ENCODE measurements at regions not wholly inside any gene's neighbourhood (a gene's known extent, or its start where the extent isn't known, plus 50 kb on each side); places are given as distances from the start of the nearest gene placed in this dataset.

GRCh38 chr5:116696366-116696765, 121.7 kb upstream of the SEMA6A start:
- no peak for DNase-seq
- no peaks in the 10 kb centered on the region for H3K9me2 ChIP-seq (ENCODE audit: insufficient read depth)
- no peaks in the 10 kb centered on the region for H3F3A ChIP-seq (ENCODE audit: insufficient read depth, low read depth)
- H3K4me3 ChIP-seq, result no peak overlapping the region
- ChIA-PET CTCF (no interaction called here), POLR2A (ENCODE audit: unreplicated experiment) (no interaction called here)
- peaks cover 41% of the 10 kb centered on the region for H3K27me3 ChIP-seq (ENCODE audit: insufficient read depth, low read depth)
- no peak for TF ChIP-seq EZH2 (IDR thresholded peaks at IDR 0.05; ENCODE audit: low read depth)
- TF ChIP-seq CTCF (conservative IDR thresholded peaks at IDR 0.05), result no peak
- no peak overlapping the region for H3K4me2 ChIP-seq
- no peaks in the 10 kb centered on the region for H3K9me3 ChIP-seq (ENCODE audit: insufficient read depth, low read depth)
- no peaks in the 10 kb centered on the region for H3K4me1 ChIP-seq (replicated peaks; ENCODE audit: insufficient read depth)
- no peaks in the 10 kb centered on the region for H3K79me2 ChIP-seq (ENCODE audit: low read depth)
- no TSS peak for BruUV-seq (replicated peaks)
- H4K20me1 ChIP-seq (ENCODE audit: insufficient read depth), result no peaks in the 10 kb centered on the region
- intact Hi-C loops (cut with micrococcal nuclease; ENCODE audit: unreplicated experiment), result no loop called here
- H3K27ac ChIP-seq, result no peak overlapping the region
- no peaks in the 10 kb centered on the region for H3K36me3 ChIP-seq (ENCODE audit: low read depth)
- H2AFZ ChIP-seq, result no peak overlapping the region

- ChIA-PET CTCF (no interaction called here), POLR2A (ENCODE audit: unreplicated experiment) (no interaction called here)
- H3K79me2 ChIP-seq (ENCODE audit: low read depth), result no peaks in the 10 kb centered on the region
- peaks cover 40% of the 10 kb centered on the region for H3K27me3 ChIP-seq (ENCODE audit: insufficient read depth, low read depth)
- intact Hi-C loops (cut with micrococcal nuclease; ENCODE audit: unreplicated experiment), result no loop called here
- H3K4me3 ChIP-seq, result no peak overlapping the region
- H3K36me3 ChIP-seq (ENCODE audit: low read depth), result no peaks in the 10 kb centered on the region
- no peaks in the 10 kb centered on the region for H3K4me1 ChIP-seq (replicated peaks; ENCODE audit: insufficient read depth)
- H3K9me2 ChIP-seq (ENCODE audit: insufficient read depth), result no peaks in the 10 kb centered on the region
- no peak overlapping the region for H3K4me2 ChIP-seq
- DNase-seq, result no peak
- H2AFZ ChIP-seq, result no peak overlapping the region
- no peaks in the 10 kb centered on the region for H3K9me3 ChIP-seq (ENCODE audit: insufficient read depth, low read depth)
- H3F3A ChIP-seq (ENCODE audit: insufficient read depth, low read depth), result no peaks in the 10 kb centered on the region
- TF ChIP-seq CTCF (conservative IDR thresholded peaks at IDR 0.05), result no peak
- no peak for TF ChIP-seq EZH2 (IDR thresholded peaks at IDR 0.05; ENCODE audit: low read depth)
- no peaks in the 10 kb centered on the region for H4K20me1 ChIP-seq (ENCODE audit: insufficient read depth)
- no TSS peak for BruUV-seq (replicated peaks)
- no peak overlapping the region for H3K27ac ChIP-seq
Observed at GRCh38 chr5:116695681-116696080, 121.1 kb upstream of the SEMA6A start.

- no TSS peak for BruUV-seq (replicated peaks)
- POLR2A ChIA-PET (ENCODE audit: unreplicated experiment), result no interaction called here
Observed at GRCh38 chr5:116686438-116686837, 111.8 kb upstream of the SEMA6A start.

More at GRCh38 chr5:116686438-116686837, 111.8 kb upstream of the SEMA6A start:
- no peaks in the 10 kb centered on the region for H3K79me2 ChIP-seq (ENCODE audit: low read depth)
- intact Hi-C loops (cut with micrococcal nuclease; ENCODE audit: unreplicated experiment), result no loop called here
- H3K9me2 ChIP-seq (ENCODE audit: insufficient read depth), result no peaks in the 10 kb centered on the region
- no peaks in the 10 kb centered on the region for H3K9me3 ChIP-seq (ENCODE audit: insufficient read depth, low read depth)
- peaks cover 6% of the 10 kb centered on the region; the same call in 1 of the 2 replicates for H3K27me3 ChIP-seq (ENCODE audit: insufficient read depth, low read depth)
- no peaks in the 10 kb centered on the region for H4K20me1 ChIP-seq (ENCODE audit: insufficient read depth)
- no peaks in the 10 kb centered on the region for H3F3A ChIP-seq (ENCODE audit: insufficient read depth, low read depth)
- no peak overlapping the region for H3K4me2 ChIP-seq
- no peak for DNase-seq
- no peaks in the 10 kb centered on the region for H3K36me3 ChIP-seq (ENCODE audit: low read depth)
- CTCF ChIA-PET, result no interaction called here
- H3K4me1 ChIP-seq (replicated peaks; ENCODE audit: insufficient read depth), result no peaks in the 10 kb centered on the region
- no peak overlapping the region for H3K4me3 ChIP-seq
- no peak overlapping the region for H3K27ac ChIP-seq
- no peak for TF ChIP-seq EZH2 (IDR thresholded peaks at IDR 0.05; ENCODE audit: low read depth)
- TF ChIP-seq CTCF (conservative IDR thresholded peaks at IDR 0.05), result no peak
- H2AFZ ChIP-seq, result no peak overlapping the region
